HG02642 (cell line): ENCODE measurements at regions not wholly inside any gene's neighbourhood (a gene's known extent, or its start where the extent isn't known, plus 50 kb on each side); places are given as distances from the start of the nearest gene placed in this dataset.
"Not testable (repeated sequence)": the region's sequence is repeated elsewhere in the genome, so short reads cannot be mapped to it uniquely, and the experiment has no call there.

Source experiments
- ATAC-seq: cut with Tn5 transposase; IDR thresholded peaks from one replicate; pipeline ENCODE4 v1.9.1; 2021; ENCODE audit warnings: mild to moderate bottlenecking; ENCODE audit not compliant: unreplicated experiment, poor library complexity

DNA sequence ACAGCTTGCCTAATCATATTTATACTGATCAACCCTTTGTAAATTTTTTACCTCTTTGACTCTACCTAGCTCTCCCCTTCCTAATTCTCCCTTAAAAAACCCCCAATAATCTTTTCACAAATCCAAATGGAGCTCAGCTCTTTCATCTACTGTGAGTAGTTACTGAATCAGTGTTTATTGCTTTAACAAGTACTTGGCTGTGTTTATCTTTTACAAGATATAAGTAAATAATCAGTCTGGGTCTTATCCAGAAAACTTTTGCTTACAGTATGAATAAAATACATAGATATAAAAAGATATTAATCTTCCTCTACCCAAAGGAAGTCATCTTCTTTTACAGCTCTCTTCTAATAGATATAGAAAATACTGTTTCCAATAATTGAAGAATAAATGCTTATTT lies 366.4 kb downstream of the RAP2B start:
- ATAC-seq, result no peak

DNA sequence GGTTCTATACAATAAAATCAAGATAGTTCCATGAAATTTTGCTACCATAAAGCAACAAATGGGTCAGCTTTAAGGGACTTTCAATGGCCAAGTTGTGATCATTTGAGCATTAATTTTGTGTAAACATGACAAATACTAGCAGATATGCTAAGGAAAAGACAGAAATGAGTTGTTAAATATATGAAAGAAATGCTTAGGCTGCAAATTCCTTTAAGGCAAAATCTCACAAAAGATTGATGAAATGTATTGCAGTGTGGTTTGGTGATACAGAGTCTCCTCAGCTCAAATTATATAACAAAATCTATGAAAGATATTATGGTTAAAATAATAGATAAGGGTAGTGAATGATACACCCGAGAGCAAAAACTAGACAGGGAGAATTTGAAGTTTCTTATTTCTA lies 377.2 kb downstream of the RAP2B start:
- no peak for ATAC-seq

DNA sequence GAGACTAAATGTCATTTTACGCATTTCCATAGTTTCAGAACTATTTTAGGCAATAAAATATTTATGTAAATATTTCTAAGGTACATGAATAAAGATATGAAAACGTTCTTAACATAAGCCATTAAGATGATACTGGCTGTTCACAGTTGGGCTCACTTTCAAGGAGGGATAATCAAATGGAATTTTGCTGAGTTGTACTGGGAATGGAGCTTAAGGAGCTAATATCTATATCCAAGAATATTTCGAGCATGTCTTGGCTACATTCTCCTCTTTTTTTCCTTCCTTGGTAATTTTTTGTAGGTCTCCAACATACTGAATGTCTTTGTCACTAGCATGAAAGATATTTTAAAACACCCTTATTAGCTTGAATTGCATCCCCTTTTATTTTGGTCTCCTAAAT lies 383.4 kb downstream of the RAP2B start:
- no peak for ATAC-seq

DNA sequence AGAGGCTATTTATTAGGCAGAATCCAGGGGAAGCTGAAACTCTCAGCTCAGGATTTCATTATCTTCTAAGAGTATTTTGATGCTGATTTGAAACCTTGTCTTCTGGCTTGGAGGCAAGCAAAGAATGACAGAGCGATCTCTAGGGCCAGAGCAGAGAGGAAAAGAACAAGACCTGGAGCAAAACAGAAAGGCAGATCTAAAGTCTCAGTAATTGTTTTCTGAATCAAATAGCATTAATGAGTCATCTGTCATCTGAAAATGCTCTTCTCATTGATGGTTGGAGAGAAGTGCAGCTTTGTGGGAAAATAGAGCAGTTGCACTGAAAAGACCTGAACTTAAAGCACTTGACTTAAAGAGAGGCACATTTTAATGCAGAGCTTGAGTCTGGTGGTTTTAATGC lies 385.9 kb downstream of the RAP2B start:
- ATAC-seq, result no peak

DNA sequence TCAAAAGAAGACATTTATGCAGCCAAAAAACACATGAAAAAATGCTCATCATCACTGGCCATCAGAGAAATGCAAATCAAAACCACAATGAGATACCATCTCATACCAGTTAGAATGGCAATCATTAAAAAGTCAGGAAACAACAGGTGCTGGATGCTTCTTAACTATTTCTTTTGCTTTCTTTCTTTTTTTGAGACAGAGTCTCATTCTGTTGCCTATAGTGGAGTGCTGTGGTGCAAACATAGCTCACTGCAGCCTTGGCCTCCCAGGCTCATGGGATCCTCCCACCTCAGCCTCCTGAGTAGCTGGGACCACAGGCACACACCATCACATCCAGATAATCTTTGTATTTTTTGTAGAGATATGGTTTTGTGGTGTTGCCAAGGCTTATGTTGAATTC lies 387.7 kb downstream of the RAP2B start:
- ATAC-seq, result not testable (repeated sequence)

DNA sequence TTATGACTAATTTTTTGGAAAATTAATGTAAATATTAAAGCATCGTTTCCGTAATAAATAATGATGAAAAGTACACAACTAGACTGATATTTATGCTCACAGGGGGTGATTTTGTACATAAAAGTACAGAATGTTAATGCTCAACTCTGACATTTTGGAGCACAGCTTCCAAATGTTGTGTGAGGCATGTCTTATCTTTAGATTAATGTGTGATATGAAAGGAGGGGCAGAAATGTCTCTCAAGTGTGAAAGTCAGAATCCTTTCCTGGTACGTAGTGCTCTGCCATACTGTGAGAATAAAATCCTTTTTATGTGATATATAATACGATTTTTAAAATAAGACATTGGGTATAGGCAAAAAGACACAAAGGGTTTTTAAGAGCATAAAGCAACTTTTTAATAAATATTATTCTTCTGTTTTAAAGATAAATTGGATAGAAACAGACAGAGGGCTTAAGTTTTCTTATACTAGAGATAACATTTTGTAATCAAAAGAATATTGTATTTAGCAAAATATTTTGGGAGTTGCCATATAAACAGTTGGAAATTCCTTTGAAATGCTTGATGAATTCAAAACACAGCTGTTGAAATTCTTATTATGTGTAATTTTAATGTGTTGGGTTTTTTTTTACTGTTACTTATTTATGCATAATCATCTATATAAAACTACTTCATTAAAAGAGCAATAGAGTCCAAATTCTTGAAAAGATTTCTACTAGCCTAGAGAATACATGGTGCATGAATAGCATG lies 389.7 kb downstream of the RAP2B start:
- ATAC-seq, result no peak

DNA sequence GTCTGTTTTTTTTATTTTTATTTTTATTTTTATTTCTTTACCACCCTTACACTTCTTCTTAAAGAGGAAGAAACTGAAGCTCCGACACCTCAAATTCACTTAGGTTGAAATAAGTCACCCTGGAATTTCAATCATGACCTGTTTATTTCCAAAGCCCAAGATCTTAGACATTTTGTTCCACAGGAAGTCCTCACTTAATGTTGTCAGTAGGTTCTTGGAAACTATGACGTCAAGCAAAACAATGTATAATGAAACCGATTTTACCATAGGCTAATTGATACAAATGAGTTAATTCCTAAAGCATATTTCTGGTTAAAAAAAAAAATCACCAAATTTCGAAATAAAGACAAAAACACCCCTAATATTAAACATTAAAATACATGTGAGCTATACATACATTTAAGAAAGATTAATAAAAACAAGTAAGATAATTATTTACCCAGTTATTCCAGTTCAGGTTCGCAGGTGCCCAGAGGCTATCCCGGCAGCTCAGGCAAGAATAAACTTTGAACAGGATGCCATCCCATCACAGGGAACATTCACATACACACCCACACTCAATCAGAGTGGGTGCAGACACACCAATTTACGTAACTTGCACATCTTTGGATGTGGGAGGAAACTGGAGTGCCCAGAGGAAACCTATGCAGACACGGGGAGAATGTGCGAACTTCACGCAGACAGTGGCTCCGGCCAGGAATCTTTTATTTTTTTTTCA lies 391.0 kb downstream of the RAP2B start:
- no peak for ATAC-seq

DNA sequence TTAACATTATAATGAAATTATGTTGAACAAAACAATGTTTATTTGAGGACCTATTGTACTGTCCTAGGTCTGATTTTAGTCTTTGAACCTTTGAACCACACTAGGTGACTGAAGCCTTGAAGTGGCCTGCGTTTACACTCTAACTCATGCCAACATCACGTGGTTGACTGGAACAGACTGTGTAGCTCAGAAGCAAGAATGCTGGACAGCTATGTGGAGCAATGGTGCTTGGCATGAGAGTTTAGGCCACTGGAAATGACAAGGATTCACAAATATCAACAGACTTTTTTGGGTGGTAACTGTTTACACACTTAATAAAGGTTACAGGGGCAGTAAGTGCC lies 391.5 kb downstream of the RAP2B start:
- no peak for ATAC-seq

DNA sequence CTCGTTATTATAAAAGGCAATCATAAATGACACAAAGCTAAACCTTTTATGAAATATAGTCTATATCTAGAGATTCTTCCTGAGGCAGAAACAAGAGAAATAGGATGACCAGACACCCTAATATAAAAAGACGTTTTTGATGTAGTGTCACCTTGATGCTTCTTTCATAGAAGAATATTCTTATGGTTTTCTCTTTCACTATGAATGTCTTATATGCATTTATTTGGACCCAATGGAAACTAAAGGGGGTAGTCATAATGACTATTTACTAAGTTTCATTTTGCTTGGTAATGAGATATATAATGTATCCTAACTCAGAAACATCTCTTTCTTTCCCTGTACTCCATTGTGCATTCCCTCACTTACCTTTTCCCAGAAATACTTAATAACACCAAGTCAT lies 393.9 kb downstream of the RAP2B start:
- ATAC-seq, result no peak

DNA sequence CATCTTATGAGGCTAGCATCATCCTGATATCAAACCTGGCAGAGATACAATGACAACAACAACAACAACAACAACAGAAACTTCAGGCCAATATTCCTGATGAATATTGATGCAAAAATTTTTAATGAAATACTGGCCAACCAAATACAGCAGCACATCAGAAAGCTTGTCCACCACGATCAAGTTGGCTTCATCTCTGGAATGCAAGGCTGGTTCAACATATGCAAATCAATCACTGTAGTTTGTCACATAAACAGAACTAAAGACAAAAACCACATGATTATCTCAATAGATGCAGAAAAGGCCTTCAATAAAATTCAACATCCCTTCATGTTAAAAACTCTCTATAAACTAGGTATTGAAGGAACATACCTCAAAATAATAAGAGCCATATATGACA lies 397.3 kb downstream of the RAP2B start:
- not testable (repeated sequence) for ATAC-seq

DNA sequence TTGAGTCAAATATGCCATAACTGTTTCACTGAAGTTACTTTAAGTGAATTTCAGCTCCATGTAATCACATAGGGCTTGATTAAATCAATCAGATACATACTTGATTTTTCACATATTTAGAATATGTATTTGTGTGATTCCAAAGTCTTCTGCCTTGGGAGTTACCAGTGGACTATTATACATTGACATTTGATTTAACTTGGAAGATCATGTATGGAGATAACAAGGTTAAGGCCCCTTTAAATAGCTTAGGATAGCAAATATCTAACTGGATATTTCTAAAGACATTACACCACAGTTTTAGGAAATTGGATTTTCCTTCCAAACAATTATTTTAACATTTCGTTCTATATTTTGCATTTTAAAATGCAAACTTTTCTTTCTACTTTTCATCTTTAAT lies 405.0 kb downstream of the RAP2B start:
- no peak for ATAC-seq

DNA sequence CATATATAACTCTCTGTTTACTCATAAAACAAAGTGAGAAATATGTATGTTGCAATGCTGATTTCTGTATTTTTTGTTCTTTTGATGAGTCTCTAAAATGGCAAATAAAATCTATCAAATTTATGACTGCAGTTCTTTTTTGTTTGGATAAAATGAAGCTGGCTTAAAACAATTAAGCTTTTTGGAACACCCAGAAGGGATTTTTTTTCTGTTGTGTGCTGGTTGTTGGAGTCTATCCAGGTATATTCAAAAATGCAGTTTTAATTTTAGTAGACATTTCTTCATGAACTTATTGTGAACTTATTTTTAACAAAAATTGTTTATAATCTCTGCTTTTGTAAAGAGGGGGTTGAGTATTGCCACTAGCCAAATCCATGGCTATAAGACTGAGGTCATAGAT lies 405.5 kb downstream of the RAP2B start:
- no peak for ATAC-seq

DNA sequence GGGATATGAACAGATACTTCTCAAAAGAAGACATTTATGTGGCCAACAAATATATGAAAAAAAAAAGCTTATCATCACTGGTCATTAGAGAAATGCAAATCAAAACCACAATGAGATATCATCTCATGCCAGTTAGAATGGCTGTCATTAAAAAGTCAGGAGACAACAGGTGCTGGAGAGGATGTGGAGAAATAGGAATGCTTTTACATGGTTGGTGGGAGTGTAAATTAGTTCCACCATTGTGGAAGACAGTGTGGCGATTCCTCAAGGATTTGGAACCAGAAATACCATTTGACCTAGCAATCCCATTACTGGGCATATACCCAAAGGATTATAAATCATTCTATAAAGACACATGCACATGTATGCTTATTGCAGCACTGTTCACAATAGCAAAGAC lies 408.5 kb downstream of the RAP2B start:
- ATAC-seq, result not testable (repeated sequence)

DNA sequence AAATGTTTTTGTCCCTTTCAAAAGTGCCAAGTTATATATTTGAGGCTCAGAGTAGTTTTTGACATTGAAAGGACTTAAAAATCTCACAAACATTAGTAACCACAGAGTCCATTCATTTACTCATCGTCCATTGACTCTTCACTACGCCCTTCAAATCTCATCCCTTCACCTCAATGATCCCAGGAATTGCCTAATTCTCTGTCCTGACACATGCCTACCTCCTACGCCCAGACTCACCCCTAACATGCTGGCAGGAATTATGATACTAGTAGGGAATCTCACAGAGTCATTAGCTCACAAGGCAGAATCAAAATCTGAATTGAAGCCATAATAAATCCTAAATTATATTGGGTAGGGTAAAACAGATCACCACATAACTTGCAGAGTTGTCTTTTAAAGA lies 410.1 kb downstream of the RAP2B start:
- ATAC-seq, result no peak

DNA sequence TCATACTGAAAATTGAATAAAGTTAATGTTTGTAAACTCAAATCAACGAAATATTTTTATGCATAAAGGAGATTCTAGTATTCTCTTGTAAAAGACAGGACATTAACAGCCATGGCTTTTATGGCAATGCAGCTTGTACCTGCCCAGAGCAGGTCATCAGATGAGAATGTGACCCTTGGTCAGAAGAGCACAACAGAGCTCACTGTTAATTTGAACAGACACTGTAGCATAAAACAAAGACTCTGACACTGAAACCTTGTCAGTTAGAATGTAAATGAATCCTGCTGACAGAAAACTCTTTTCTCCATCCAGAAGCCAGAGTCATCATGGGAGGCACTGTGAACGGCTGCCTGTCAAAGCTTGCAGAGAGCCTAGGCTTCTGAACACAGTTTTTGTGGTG lies 410.6 kb downstream of the RAP2B start:
- no peak for ATAC-seq

DNA sequence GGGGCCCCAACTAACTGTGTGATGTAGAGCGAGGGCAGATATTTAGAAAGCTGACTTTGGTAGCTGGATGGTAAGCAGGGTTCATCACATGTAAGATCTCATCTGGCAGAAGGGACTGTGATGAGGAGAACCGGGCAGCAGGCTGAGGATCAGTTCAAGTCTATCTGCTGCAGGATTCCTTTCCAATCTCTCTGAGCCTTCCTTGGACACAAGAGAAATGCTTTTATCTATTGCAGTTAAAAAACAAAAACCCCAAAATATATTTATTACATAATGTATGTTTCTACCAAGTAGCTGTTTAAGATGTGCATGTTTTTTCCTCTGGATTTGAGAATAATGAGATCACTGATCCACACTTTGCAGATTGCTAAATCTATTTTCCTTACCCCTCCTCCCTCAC lies 411.5 kb downstream of the RAP2B start:
- ATAC-seq, result no peak

DNA sequence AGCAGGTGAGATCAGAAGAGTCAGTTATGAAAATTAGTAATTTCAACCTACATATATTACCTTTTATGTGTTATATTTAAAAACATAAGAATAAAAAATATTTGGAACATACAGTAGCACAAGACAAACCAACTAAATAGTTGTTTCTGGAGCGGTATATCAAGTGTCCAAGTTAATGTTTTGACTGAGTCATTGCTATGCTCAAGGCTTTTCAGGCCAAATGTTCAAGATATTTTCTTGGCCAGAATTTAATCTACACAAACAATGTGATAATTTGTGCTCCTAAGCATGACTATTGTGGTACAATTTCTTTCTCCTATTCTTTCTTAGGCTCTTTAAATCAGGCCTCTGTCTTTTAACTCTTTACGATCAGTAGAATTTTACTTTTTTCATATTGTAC lies 412.4 kb downstream of the RAP2B start:
- no peak for ATAC-seq

DNA sequence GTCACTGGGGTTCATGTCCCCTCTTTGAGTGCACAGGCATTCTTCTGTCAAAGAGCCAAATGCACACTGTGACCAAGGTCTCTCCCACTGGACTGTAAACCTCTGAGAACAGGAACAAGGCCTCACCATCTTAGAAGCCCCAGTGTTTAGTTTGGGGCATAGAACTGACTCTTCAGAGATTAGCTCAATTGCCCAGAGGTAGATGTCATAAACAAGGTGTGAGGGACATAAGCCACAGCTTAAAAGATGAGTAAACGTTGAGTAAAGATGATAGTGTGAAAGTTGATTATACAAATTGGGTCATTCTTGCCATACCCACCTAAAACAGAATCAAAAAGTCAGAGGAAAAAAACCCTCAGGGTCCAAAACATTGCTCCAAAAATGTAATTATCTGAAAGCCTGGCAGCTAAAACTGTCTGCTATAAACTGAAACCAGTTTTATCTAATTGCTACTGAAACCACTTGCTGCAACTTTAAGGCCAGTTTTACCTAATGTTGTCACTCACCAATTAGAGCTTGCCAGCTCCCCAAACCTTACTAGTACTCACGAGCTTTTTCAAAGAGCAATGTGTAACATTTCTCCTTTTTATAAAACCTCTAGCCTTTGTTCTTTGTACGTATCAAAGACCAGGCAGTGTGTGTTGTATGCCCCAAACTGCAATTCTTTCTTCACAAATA lies 415.2 kb downstream of the RAP2B start:
- no peak for ATAC-seq

DNA sequence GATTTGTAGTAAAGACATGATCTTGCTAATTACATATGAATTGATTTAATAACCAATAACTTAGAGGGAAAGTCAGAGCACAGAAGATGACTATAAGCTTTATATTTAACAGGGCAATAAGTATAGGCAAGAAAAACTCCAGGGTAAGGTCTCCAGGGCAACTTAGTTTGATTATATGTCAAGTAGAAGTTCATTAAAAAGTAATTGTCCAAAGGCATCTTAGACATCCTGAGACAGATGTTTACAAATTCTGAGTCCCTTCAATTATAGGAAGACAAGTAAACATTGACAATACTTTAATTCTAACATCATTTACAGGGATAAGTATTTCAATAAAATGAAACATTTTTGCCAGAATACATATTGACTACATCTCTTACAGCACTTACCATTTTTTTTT lies 416.0 kb downstream of the RAP2B start:
- ATAC-seq, result no peak

DNA sequence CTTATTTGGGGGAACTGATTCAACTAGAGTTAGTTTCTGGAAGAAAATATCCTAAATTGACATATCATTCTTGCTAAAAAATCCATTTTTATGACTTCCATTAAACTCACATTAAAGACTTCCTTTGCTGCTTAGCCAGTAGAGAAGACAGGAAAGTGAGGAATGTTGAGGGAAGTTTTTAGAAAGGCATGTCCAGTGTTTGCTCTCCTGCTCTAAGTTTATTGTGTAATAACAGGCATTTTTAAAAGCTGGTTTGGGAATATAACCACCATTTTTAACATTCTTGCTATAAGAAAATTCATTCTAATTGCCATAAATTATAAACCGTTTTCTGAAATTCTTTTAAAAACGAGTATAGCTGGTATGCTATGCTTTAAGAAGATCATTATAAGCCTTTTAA lies 428.0 kb downstream of the RAP2B start:
- ATAC-seq, result no peak

DNA sequence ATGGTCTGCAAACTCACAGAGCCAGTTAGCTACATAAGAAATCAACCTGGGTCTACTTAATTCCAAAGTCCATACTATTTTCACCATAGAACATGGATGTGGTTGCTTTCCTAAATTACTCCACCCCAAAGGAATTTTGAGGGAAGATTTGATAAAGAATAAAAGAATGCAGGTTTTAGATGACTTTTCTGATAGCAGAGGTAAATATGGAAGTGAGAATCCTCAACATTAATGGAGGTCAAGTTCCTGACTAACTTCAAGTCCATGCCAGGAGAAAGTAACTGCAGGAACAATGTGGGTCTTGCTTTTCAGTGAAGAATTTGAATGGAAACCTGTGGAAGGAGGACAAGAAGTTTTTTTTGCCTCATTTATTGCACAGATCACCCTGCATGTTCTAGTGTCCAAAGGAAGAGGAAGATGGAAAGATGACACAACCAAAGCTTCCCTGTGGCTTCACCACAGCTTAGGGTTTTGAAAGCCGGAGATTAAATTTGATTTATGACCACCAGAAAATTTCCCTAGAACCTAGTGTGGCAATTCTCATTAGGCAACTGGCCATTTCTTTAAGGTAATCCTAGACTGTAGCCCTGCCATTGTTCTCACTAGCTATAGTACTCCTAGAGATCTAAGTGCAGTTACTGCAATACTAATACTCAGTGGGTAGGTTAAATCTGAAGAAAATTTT lies 429.7 kb downstream of the RAP2B start:
- no peak for ATAC-seq
